ENCODE measurements at regions not wholly inside any gene's neighbourhood (a gene's known extent, or its start where the extent isn't known, plus 50 kb on each side); places are given as distances from the start of the nearest gene placed in this dataset.

DNA sequence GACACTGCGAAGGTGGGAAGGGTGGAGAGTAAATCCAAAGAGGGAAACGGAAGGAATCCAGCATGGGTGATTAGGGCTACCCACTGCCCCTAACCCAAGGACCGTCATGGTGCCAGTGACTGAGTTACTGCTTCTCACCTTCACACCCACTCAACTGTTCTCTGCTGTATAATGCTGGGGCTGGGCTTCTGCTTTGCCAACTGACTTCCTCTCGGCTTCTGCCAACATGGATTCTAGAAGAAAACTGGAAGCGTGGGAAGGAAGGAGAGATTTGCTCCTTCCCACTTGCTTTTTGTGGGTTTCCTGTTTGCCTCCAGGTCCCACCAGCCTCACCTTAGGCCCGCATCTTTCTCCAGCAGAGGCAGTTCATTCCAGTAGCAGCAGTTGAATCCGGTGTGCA, 153.5 kb upstream of the RAI14 start:
- Histone ChIP-seq H3K27ac (ENCODE audit: low read depth in 1 of 2, low read length in 2 of 2) (peak overlapping the region in 1 of 2 donors; percentile 69), H3K4me1 (ENCODE audit: control insufficient read depth in 1 of 2, insufficient read depth in 2 of 2, low read length in 2 of 2) (peaks cover 6 to 20% of the 10 kb centered on the region in 2 donors), H3K9me3 (ENCODE audit: control insufficient read depth, low read length) (no peaks in the 10 kb centered on the region), H3K4me3 (ENCODE audit: low read length in 2 of 2) (no peak overlapping the region), H3K36me3 (ENCODE audit: control insufficient read depth in 1 of 2, insufficient read depth in 2 of 2, low read length in 1 of 2) (no peaks in the 10 kb centered on the region), H3K27me3 (ENCODE audit: control insufficient read depth in 1 of 2, insufficient read depth in 2 of 2, low read length in 1 of 2) (no peaks in the 10 kb centered on the region)
- intact Hi-C loops (cut with DNase I): no loop called here
- WGBS, 2 donors: 61 to 67% methylated on average over 7 of the region's 7 CpGs
- ATAC-seq (ENCODE audit: low FRiP score) (no peak), DNase-seq (no peak)

DNA sequence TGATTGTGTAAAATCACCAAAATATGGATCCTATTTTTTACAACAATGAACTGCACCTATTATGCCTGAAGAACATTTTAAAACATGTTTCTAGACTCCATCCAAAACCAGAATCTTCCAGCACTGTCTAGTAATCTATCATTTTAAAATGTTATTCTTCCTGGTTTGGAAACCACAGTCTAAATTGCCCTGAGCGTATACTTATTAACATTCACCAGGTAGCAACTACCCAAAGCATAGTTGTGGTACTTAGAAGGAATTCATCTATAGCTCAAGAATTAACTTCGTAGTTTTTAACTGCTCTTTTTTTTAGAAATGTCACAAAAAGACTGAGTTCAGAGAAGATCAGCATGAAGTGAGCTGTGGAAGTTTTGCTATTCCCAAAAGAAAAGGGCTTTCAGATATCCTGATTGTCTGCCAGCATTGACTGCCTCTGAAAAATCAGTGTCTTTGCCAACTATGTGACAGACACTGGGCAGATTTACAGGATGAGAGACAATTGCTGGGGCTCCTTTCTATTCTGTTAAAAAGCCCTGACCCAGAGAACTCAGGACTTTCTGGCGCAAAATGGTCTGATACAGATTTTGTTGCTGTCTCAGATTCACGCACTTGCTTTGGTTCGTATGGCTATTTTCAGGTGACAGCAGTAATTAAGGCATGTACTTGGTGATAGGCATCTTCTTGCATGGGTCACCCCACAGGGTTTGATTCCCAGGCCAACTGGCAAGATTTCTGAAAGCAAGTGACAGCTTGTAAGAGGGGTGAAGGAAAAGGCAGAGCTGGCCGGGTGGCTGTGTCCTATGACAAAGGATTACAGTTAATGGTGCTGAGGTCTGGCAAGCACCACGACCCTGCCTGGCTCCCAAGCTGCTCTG, 152.5 kb upstream of the RAI14 start:
- no peaks in the 10 kb centered on the region for H3K27me3 ChIP-seq (ENCODE audit: control insufficient read depth in 1 of 2, insufficient read depth in 2 of 2, low read length in 1 of 2)
- intact Hi-C loops (cut with DNase I): no loop called here
- ATAC-seq (ENCODE audit: low FRiP score) (peak; percentile 47), DNase-seq (no peak)
- peak overlapping the region; percentile 96 to 98 for H3K27ac ChIP-seq (ENCODE audit: low read depth in 1 of 2, low read length in 2 of 2)
- H3K9me3 ChIP-seq (ENCODE audit: control insufficient read depth, low read length): no peaks in the 10 kb centered on the region
- H3K4me3 ChIP-seq (ENCODE audit: low read length in 2 of 2): no peak overlapping the region
- H3K4me1 ChIP-seq (ENCODE audit: control insufficient read depth in 1 of 2, insufficient read depth in 2 of 2, low read length in 2 of 2): peaks cover 8 to 11% of the 10 kb centered on the region in 2 donors
- H3K36me3 ChIP-seq (ENCODE audit: control insufficient read depth in 1 of 2, insufficient read depth in 2 of 2, low read length in 1 of 2): no peaks in the 10 kb centered on the region
- 7 to 8% methylated on average over 7 of the region's 7 CpGs for WGBS, 2 donors

DNA sequence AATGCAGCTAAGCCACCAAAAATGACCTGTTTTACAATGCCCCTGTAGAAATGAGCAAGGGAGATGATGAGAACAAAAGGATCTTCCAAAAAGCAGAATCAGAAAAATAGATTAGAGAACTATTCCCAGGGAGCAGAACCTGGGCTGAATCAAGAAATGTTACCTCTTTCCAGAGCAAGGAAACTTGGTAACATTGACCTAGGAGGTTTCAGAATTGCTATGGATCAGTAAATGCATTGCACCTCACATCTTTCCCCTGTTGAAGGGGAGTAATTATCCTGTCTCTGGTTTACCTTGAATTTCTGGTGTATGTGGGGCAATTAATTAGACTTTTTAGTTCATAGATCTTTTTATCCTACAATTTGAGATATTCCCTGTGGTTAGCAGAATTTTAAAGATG, 151.2 kb upstream of the RAI14 start:
- H3K9me3 ChIP-seq (ENCODE audit: control insufficient read depth, low read length): no peaks in the 10 kb centered on the region
- peaks cover 3 to 10% of the 10 kb centered on the region in 2 donors for H3K4me1 ChIP-seq (ENCODE audit: control insufficient read depth in 1 of 2, insufficient read depth in 2 of 2, low read length in 2 of 2)
- ATAC-seq (ENCODE audit: low FRiP score) (no peak), DNase-seq (no peak)
- H3K36me3 ChIP-seq (ENCODE audit: control insufficient read depth in 1 of 2, insufficient read depth in 2 of 2, low read length in 1 of 2): no peaks in the 10 kb centered on the region
- H3K27ac ChIP-seq (ENCODE audit: low read depth in 1 of 2, low read length in 2 of 2): peak overlapping the region; percentile 79 to 96
- no peak overlapping the region for H3K4me3 ChIP-seq (ENCODE audit: low read length in 2 of 2)
- intact Hi-C loops (cut with DNase I): no loop called here
- H3K27me3 ChIP-seq (ENCODE audit: control insufficient read depth in 1 of 2, insufficient read depth in 2 of 2, low read length in 1 of 2): no peaks in the 10 kb centered on the region

DNA sequence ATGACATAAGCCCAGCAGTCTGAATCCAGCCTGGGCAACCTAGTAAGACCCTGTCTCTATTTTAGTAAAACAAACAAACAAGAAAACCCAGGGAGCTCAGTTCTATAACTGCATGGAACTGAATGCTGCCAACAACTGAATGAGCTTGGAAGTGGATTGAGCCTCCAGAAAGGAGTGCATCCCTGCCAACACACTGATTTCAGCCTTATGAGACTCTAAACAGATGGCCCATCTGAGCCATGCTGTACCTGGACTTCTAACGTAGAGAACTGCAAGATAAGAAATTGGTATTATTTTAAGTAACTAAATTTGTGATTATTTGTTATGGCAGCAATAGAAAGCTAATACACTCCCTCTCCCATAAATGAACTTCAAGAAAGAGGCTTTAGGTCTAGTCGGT, 150.4 kb upstream of the RAI14 start:
- intact Hi-C loops (cut with DNase I): no loop called here
- ATAC-seq (ENCODE audit: low FRiP score): no peak
- Histone ChIP-seq H3K27me3 (ENCODE audit: control insufficient read depth in 1 of 2, insufficient read depth in 2 of 2, low read length in 1 of 2) (no peaks in the 10 kb centered on the region), H3K9me3 (ENCODE audit: control insufficient read depth, low read length) (no peaks in the 10 kb centered on the region), H3K36me3 (ENCODE audit: control insufficient read depth in 1 of 2, insufficient read depth in 2 of 2, low read length in 1 of 2) (no peaks in the 10 kb centered on the region), H3K4me3 (ENCODE audit: low read length in 2 of 2) (no peak overlapping the region), H3K4me1 (ENCODE audit: control insufficient read depth in 1 of 2, insufficient read depth in 2 of 2, low read length in 2 of 2) (peaks cover 3 to 10% of the 10 kb centered on the region in 2 donors), H3K27ac (ENCODE audit: low read depth in 1 of 2, low read length in 2 of 2) (no peak overlapping the region)
- WGBS, 2 donors: 39 to 42% methylated on average over 2 of the region's 2 CpGs
- no peak for DNase-seq

DNA sequence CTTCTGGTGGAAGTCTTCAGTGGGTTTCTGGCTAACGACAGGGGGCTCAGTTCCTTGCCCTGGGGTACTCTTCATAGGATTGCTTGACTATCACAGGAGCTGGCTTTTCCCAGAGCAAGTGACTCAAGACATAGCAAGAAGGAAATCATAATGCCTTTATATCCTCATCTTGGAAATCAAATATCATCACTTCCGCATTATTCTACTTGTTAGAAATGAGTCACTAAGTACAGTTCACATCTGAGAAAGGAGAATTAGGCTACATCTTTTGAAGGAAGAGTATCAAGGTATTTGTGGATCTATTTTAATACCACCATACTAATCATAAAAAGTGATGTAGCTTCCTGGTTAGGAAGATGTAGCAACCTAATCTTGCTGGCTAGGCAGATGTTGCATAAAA, 148.2 kb upstream of the RAI14 start:
- no peak overlapping the region for H3K4me3 ChIP-seq (ENCODE audit: low read length in 2 of 2)
- no peaks in the 10 kb centered on the region for H3K9me3 ChIP-seq (ENCODE audit: control insufficient read depth, low read length)
- ATAC-seq (ENCODE audit: low FRiP score) (no peak), DNase-seq (no peak)
- no peaks in the 10 kb centered on the region for H3K27me3 ChIP-seq (ENCODE audit: control insufficient read depth in 1 of 2, insufficient read depth in 2 of 2, low read length in 1 of 2)
- 94% methylated on average over 2 of the region's 2 CpGs for WGBS, 2 donors
- H3K4me1 ChIP-seq (ENCODE audit: control insufficient read depth in 1 of 2, insufficient read depth in 2 of 2, low read length in 2 of 2): peaks cover 3 to 10% of the 10 kb centered on the region in 2 donors
- H3K36me3 ChIP-seq (ENCODE audit: control insufficient read depth in 1 of 2, insufficient read depth in 2 of 2, low read length in 1 of 2): no peaks in the 10 kb centered on the region
- intact Hi-C loops (cut with DNase I): no loop called here
- H3K27ac ChIP-seq (ENCODE audit: low read depth in 1 of 2, low read length in 2 of 2): no peak overlapping the region

DNA sequence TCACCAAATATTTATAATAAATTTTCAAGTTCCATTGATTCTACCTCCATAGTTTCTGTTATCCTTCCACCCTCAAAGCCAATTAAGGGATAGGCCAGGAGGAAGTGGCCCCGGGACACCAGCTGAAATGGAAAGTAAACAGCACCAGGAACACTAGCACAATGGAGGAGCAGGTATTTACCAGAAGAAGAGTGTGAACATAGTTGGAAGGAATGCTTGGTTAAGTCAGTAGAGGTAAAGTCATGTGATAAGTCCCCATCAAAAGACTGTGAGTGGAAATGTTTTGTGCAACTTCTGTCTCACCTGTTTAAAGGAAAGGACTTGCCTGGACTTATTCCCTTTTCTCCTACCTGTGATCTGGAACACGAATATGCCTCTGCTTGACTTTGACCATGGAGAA, 146.7 kb upstream of the RAI14 start:
- WGBS, 2 donors: 91 to 97% methylated on average over 2 of the region's 2 CpGs
- H3K36me3 ChIP-seq (ENCODE audit: control insufficient read depth in 1 of 2, insufficient read depth in 2 of 2, low read length in 1 of 2): no peaks in the 10 kb centered on the region
- intact Hi-C loops (cut with DNase I): no loop called here
- no peaks in the 10 kb centered on the region for H3K9me3 ChIP-seq (ENCODE audit: control insufficient read depth, low read length)
- peaks cover 3% of the 10 kb centered on the region in 2 donors for H3K4me1 ChIP-seq (ENCODE audit: control insufficient read depth in 1 of 2, insufficient read depth in 2 of 2, low read length in 2 of 2)
- no peak for ATAC-seq (ENCODE audit: low FRiP score)
- DNase-seq: no peak
- no peak overlapping the region for H3K4me3 ChIP-seq (ENCODE audit: low read length in 2 of 2)
- H3K27me3 ChIP-seq (ENCODE audit: control insufficient read depth in 1 of 2, insufficient read depth in 2 of 2, low read length in 1 of 2): no peaks in the 10 kb centered on the region
- H3K27ac ChIP-seq (ENCODE audit: low read depth in 1 of 2, low read length in 2 of 2): no peak overlapping the region

DNA sequence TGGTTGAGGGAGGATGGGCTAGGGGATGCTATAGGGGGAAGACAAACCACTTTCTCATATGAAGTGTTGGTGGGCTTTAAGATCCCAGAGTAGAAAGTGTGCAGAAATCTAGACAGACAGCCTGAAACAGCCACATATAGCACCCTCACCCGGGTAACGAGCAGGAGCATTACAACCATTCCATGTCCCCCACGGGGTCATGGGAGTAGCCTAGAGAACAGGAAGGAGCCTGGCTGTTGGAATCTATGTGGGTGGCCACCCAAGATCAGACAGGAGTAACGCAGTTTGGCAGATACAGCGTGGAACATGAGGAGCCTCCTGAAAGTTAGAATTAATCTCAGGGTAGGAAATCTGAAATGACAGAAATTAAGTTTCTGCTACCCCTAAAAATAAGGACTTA, 146.1 kb upstream of the RAI14 start:
- no peak for DNase-seq
- ATAC-seq (ENCODE audit: low FRiP score): no peak
- intact Hi-C loops (cut with DNase I): no loop called here
- Histone ChIP-seq H3K27ac (ENCODE audit: low read depth in 1 of 2, low read length in 2 of 2) (no peak overlapping the region), H3K27me3 (ENCODE audit: control insufficient read depth in 1 of 2, insufficient read depth in 2 of 2, low read length in 1 of 2) (no peaks in the 10 kb centered on the region), H3K4me1 (ENCODE audit: control insufficient read depth in 1 of 2, insufficient read depth in 2 of 2, low read length in 2 of 2) (peaks cover 3% of the 10 kb centered on the region in 2 donors), H3K9me3 (ENCODE audit: control insufficient read depth, low read length) (no peaks in the 10 kb centered on the region), H3K4me3 (ENCODE audit: low read length in 2 of 2) (no peak overlapping the region), H3K36me3 (ENCODE audit: control insufficient read depth in 1 of 2, insufficient read depth in 2 of 2, low read length in 1 of 2) (no peaks in the 10 kb centered on the region)
- WGBS, 2 donors: 40% methylated on average over 5 of the region's 5 CpGs

DNA sequence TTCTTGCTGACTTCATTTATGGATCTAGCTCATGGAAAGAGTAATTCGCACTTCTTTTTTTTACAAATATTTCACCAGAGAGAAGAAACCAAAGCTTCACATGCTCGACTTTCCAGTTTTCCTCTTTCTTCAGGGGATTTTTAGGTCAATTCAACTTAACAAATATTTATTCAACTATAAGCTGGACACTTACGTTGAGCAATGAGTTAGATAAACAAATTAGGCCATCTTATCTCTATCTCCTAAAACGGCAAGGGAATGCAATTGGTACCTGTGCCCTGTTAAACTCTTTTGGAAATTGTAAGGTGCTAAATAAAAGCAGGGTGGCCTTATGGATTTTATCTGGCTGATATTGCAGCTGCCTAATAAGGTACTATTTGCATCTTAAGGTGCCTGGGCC, 145.1 kb upstream of the RAI14 start:
- H3K27ac ChIP-seq (ENCODE audit: low read depth in 1 of 2, low read length in 2 of 2): peak overlapping the region in 1 of 2 donors; percentile 5
- no peaks in the 10 kb centered on the region for H3K36me3 ChIP-seq (ENCODE audit: control insufficient read depth in 1 of 2, insufficient read depth in 2 of 2, low read length in 1 of 2)
- peaks cover 3% of the 10 kb centered on the region in 2 donors for H3K4me1 ChIP-seq (ENCODE audit: control insufficient read depth in 1 of 2, insufficient read depth in 2 of 2, low read length in 2 of 2)
- no peaks in the 10 kb centered on the region for H3K9me3 ChIP-seq (ENCODE audit: control insufficient read depth, low read length)
- no peak for DNase-seq
- H3K4me3 ChIP-seq (ENCODE audit: low read length in 2 of 2): no peak overlapping the region
- intact Hi-C loops (cut with DNase I): no loop called here
- no peaks in the 10 kb centered on the region for H3K27me3 ChIP-seq (ENCODE audit: control insufficient read depth in 1 of 2, insufficient read depth in 2 of 2, low read length in 1 of 2)
- WGBS, 2 donors: 9 to 12% methylated on average over 4 of the region's 4 CpGs
- no peak for ATAC-seq (ENCODE audit: low FRiP score)

DNA sequence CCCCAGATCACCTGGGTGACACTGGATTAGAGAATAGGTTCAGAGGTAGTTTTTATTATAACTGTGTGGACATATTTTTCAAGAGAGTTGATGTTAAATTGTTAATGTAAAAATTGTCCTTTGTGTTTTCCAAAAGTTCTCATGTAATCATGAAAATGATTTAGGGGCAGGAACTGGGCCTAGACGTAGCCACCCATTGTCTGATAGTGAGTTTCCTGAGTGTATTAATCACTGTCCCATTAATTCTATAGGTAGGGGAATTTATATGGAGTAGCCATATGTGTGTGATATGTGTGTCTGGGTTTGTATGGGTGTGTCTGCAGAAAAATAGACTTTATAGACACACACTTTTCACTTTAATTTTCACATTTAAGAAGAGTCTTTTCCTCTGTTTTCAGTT, 144.6 kb upstream of the RAI14 start:
- H3K27ac ChIP-seq (ENCODE audit: low read depth in 1 of 2, low read length in 2 of 2): no peak overlapping the region
- H3K4me3 ChIP-seq (ENCODE audit: low read length in 2 of 2): no peak overlapping the region
- WGBS, 2 donors: 15 to 35% methylated on average over 1 of the region's 1 CpG
- no peak for DNase-seq
- intact Hi-C loops (cut with DNase I): no loop called here
- H3K9me3 ChIP-seq (ENCODE audit: control insufficient read depth, low read length): no peaks in the 10 kb centered on the region
- H3K36me3 ChIP-seq (ENCODE audit: control insufficient read depth in 1 of 2, insufficient read depth in 2 of 2, low read length in 1 of 2): no peaks in the 10 kb centered on the region
- peaks cover 3% of the 10 kb centered on the region in 2 donors for H3K4me1 ChIP-seq (ENCODE audit: control insufficient read depth in 1 of 2, insufficient read depth in 2 of 2, low read length in 2 of 2)
- ATAC-seq (ENCODE audit: low FRiP score): no peak
- no peaks in the 10 kb centered on the region for H3K27me3 ChIP-seq (ENCODE audit: control insufficient read depth in 1 of 2, insufficient read depth in 2 of 2, low read length in 1 of 2)
